CD14-positive monocyte (primary cell): ENCODE measurements at regions not wholly inside any gene's neighbourhood (a gene's known extent, or its start where the extent isn't known, plus 50 kb on each side); places are given as distances from the start of the nearest gene placed in this dataset.

Experiments
- DNase-seq, 3 donors: peaks; one replicate each; pipeline ENCODE4 v3.0.0-alpha.2; 2011 to 2022
- H2AFZ ChIP-seq: 2 replicates; pipeline ENCODE4 v1.6.0; 2012; ENCODE audit warnings: mild to moderate bottlenecking, low read depth, low read length, inconsistent platforms; ENCODE audit not compliant: insufficient read depth, poor library complexity, severe bottlenecking
- H3K27ac ChIP-seq, 2 donors: 1 replicate in 1 of 2; 2 replicates in 1 of 2; pipeline ENCODE4 v1.5.1; 2012 to 2013; ENCODE audit warnings: low read length in 2 of 2, control low read depth in 1 of 2, inconsistent platforms in 1 of 2, low read depth in 1 of 2, mild to moderate bottlenecking in 1 of 2
- H3K27me3 ChIP-seq, 2 donors: one replicate each; pipeline versions ENCODE4 v1.6.0 to v1.6.1; 2011 to 2013; ENCODE audit warnings: low read length in 2 of 2; ENCODE audit not compliant: control insufficient read depth in 2 of 2, insufficient read depth in 2 of 2
- H3K36me3 ChIP-seq, 2 donors: replicated peaks in 1 of 2; 1 replicate in 1 of 2; 2 replicates in 1 of 2; pipeline versions ENCODE4 v1.5.1 to v1.6.1; 2012 to 2013; ENCODE audit warnings: low read length in 2 of 2, control low read depth in 1 of 2, inconsistent platforms in 1 of 2, mild to moderate bottlenecking in 1 of 2; ENCODE audit not compliant: insufficient read depth in 2 of 2, control insufficient read depth in 1 of 2
- H3K4me1 ChIP-seq, 2 donors: 1 replicate in 1 of 2; 2 replicates in 1 of 2; pipeline versions ENCODE4 v1.5.1 to v1.6.1; 2012 to 2013; ENCODE audit warnings: low read length in 2 of 2, control low read depth in 1 of 2, inconsistent platforms in 1 of 2, mild to moderate bottlenecking in 1 of 2, moderate library complexity in 1 of 2; ENCODE audit not compliant: insufficient read depth in 2 of 2, control insufficient read depth in 1 of 2
- H3K4me2 ChIP-seq: replicated peaks from 2 replicates; pipeline ENCODE3; 2012; ENCODE audit warnings: low read length, moderate library complexity, mild to moderate bottlenecking; ENCODE audit not compliant: poor library complexity, severe bottlenecking; ENCODE audit errors: extremely low read depth
- H3K4me3 ChIP-seq, 3 experiments: fragments of 200-600 bp in 1 of 3; sonication (generic) in 1 of 3; replicated peaks in 1 of 3; 1 replicate in 2 of 3; 2 replicates in 1 of 3; pipeline ENCODE4 v1.5.1; 2011 to 2013; ENCODE audit warnings: low read length in 3 of 3, mild to moderate bottlenecking in 3 of 3, control low read depth in 2 of 3, low read depth in 2 of 3, inconsistent platforms in 1 of 3, moderate library complexity in 1 of 3
- H3K79me2 ChIP-seq: 2 replicates; pipeline ENCODE4 v1.6.0; 2012; ENCODE audit warnings: mild to moderate bottlenecking, control low read depth, inconsistent platforms, low read length, moderate library complexity; ENCODE audit not compliant: insufficient read depth
- H3K9ac ChIP-seq: 2 replicates; pipeline ENCODE4 v1.6.0; 2017; ENCODE audit warnings: low read length, mild to moderate bottlenecking; ENCODE audit not compliant: insufficient read depth, poor library complexity, severe bottlenecking
- H3K9me3 ChIP-seq, 2 donors: replicated peaks in 1 of 2; 1 replicate in 1 of 2; 2 replicates in 1 of 2; pipeline versions ENCODE4 v1.5.1 to v1.6.1; 2012 to 2013; ENCODE audit warnings: low read length in 2 of 2, control low read depth in 1 of 2; ENCODE audit not compliant: control insufficient read depth in 1 of 2, insufficient read depth in 1 of 2
- H4K20me1 ChIP-seq: 2 replicates; pipeline ENCODE4 v1.6.0; 2012; ENCODE audit warnings: mild to moderate bottlenecking, low read length, control low read depth, moderate library complexity; ENCODE audit not compliant: insufficient read depth
- H3K27ac Mint-ChIP-seq, 7 donors: one replicate each; pipeline ENCODE4 v1.8.0; 2020; ENCODE audit warnings: mild to moderate bottlenecking in 7 of 7, mixed read lengths in 7 of 7, moderate library complexity in 6 of 7, inconsistent platforms in 2 of 7
- H3K27me3 Mint-ChIP-seq, 3 donors: one replicate each; pipeline ENCODE4 v1.8.0; 2021 to 2022; ENCODE audit warnings: low read depth in 3 of 3, mild to moderate bottlenecking in 3 of 3, mixed read lengths in 3 of 3, moderate library complexity in 3 of 3, inconsistent platforms in 1 of 3
- H3K36me3 Mint-ChIP-seq, 2 donors: one replicate each; pipeline ENCODE4 v1.8.0; 2020; ENCODE audit warnings: mixed read lengths in 2 of 2, inconsistent platforms in 1 of 2, mild to moderate bottlenecking in 1 of 2
- H3K4me1 Mint-ChIP-seq: one replicate; pipeline ENCODE4 v1.8.0; 2020; ENCODE audit warnings: mild to moderate bottlenecking, mixed read lengths
- H3K4me3 Mint-ChIP-seq, 2 donors: one replicate each; pipeline ENCODE4 v1.8.0; 2020; ENCODE audit warnings: mild to moderate bottlenecking in 2 of 2, mixed read lengths in 2 of 2, moderate library complexity in 1 of 2
- H3K9me3 Mint-ChIP-seq, 7 donors: one replicate each; pipeline ENCODE4 v1.8.0; 2020 to 2022; ENCODE audit warnings: mixed read lengths in 7 of 7, mild to moderate bottlenecking in 6 of 7, moderate library complexity in 6 of 7, inconsistent platforms in 2 of 7
- WGBS: methylation state at CpG from one replicate; pipeline ENCODE4 v1.1.5; 2013; ENCODE audit warnings: missing lambda C conversion rate; ENCODE audit not compliant: insufficient coverage; 5-methylcytosine and 5-hydroxymethylcytosine counted together
- intact Hi-C, 2 donors: fragments of 100-400 bp; cut with micrococcal nuclease; formaldehyde crosslinking; loops; one replicate each; pipeline versions ENCODE4 v1.15.0 to v1.15.1; 2023
- TF ChIP-seq, protein P1 (sequence below): fragments of 200-600 bp; IDR thresholded peaks from one replicate; pipeline ENCODE4 v1.8.0; 2022; ENCODE audit warnings: antibody characterized with exemption, mild to moderate bottlenecking

DNA sequence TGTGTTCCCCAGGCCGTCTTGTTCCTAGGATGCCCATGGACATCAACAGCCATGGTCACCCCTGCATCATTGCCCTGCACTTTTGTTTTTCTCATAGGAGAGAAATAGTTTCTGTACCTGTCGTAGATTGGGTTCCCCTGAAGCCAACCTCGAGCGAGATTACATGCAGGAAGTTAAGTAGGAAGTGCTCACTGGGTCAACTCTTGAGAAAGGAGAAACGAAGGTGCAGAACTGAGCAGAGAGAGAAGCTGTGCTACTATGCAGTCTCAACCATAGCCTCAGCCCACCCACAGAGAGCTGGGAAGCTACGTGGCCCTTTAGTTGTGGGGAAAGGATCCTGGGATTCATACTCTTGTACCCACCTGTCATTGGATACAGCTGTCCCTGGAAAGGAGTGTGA, 165.2 kb downstream of the HERPUD2 start:
- H3K4me3 Mint-ChIP-seq, result no peak overlapping the region
- H3K27ac Mint-ChIP-seq, result no peak overlapping the region
- H3K9me3 Mint-ChIP-seq, result peaks cover 5 to 14% (median 9%) of the 10 kb centered on the region in 7 donors

DNA sequence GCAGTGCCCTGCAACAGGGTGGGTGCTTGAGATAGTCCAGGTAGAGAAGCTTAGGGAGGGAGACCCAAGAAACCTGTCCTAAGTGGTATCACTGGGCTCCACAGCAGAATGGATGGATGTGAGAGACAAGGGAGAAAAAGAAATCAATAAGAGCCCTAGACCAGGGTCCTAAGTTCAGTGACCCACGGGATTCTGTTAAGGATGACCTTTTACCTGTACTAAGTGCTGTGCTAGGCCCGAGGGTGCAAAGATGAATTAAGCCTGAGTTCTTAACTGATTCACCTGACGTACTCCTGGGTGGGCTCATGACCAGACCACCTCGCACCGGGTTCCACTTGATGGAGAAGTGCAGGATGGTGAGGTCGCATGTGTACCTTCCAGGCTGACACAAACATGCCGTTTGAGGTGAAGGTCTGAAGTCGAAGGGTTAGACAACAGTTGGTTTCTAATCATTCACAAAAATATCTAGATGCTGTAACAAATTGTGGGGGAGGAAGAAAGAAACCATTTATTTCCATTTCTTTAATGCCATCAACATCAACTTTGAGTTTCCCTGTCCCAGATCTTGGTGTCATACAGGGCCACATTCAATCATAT, 166.5 kb downstream of the HERPUD2 start:
- no peaks in the 10 kb centered on the region for H3K36me3 ChIP-seq
- Mint-ChIP-seq H3K27me3 (peaks cover 7 to 15% (median 9%) of the 10 kb centered on the region in 3 donors), H3K27ac (no peak overlapping the region), H3K9me3 (peaks cover 0 to 5% (median 0%) of the 10 kb centered on the region in 7 donors), H3K4me1 (peaks cover 4% of the 10 kb centered on the region), H3K4me3 (no peak overlapping the region), H3K36me3 (no peaks in the 10 kb centered on the region)
- 95% methylated on average over 5 of the region's 8 CpGs for WGBS
- H4K20me1 ChIP-seq, result no peaks in the 10 kb centered on the region
- H3K9me3 ChIP-seq, result peaks cover 0 to 3% of the 10 kb centered on the region in 2 donors
- H3K79me2 ChIP-seq, result no peaks in the 10 kb centered on the region
- no peak for DNase-seq
- H3K4me2 ChIP-seq, result no peak overlapping the region
- TF ChIP-seq, protein P1, sequence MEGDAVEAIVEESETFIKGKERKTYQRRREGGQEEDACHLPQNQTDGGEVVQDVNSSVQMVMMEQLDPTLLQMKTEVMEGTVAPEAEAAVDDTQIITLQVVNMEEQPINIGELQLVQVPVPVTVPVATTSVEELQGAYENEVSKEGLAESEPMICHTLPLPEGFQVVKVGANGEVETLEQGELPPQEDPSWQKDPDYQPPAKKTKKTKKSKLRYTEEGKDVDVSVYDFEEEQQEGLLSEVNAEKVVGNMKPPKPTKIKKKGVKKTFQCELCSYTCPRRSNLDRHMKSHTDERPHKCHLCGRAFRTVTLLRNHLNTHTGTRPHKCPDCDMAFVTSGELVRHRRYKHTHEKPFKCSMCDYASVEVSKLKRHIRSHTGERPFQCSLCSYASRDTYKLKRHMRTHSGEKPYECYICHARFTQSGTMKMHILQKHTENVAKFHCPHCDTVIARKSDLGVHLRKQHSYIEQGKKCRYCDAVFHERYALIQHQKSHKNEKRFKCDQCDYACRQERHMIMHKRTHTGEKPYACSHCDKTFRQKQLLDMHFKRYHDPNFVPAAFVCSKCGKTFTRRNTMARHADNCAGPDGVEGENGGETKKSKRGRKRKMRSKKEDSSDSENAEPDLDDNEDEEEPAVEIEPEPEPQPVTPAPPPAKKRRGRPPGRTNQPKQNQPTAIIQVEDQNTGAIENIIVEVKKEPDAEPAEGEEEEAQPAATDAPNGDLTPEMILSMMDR, result no peak
- intact Hi-C loops, result no loop called here
- H3K9ac ChIP-seq, result no peak overlapping the region
- H3K27me3 ChIP-seq, result peaks cover 0 to under 1% of the 10 kb centered on the region in 2 donors
- H3K4me3 ChIP-seq, result no peak overlapping the region
- H3K4me1 ChIP-seq, result no peaks in the 10 kb centered on the region
- no peak overlapping the region for H2AFZ ChIP-seq
- H3K27ac ChIP-seq, result no peak overlapping the region

More for the DNA sequence above, 165.2 kb downstream of the HERPUD2 start:
- Histone ChIP-seq H3K4me3 (no peak overlapping the region), H3K4me1 (no peaks in the 10 kb centered on the region), H4K20me1 (no peaks in the 10 kb centered on the region), H3K79me2 (no peaks in the 10 kb centered on the region), H3K9me3 (peaks cover 8 to 10% of the 10 kb centered on the region in 2 donors), H2AFZ (no peak overlapping the region), H3K27me3 (no peaks in the 10 kb centered on the region), H3K9ac (no peak overlapping the region), H3K36me3 (no peaks in the 10 kb centered on the region), H3K4me2 (no peak overlapping the region), H3K27ac (no peak overlapping the region)
- TF ChIP-seq, protein P1, result no peak
- Mint-ChIP-seq H3K27me3 (peaks cover 9 to 15% (median 13%) of the 10 kb centered on the region in 3 donors), H3K4me1 (peaks cover 4% of the 10 kb centered on the region), H3K36me3 (no peaks in the 10 kb centered on the region)
- WGBS, result 32% methylated on average over 4 of the region's 6 CpGs
- no peak for DNase-seq
- intact Hi-C loops, result loop anchor here in 1 of 2 donors (10.0 kb wide), 1 partner anchor 105 kb away; no protein-coding TSS in a partner anchor
